H1 (cell line): ENCODE measurements at regions not wholly inside any gene's neighbourhood (a gene's known extent, or its start where the extent isn't known, plus 50 kb on each side); places are given as distances from the start of the nearest gene placed in this dataset.

Experiments used
- ASH2L ChIP-seq: fragments of 200-600, 300-600 bp; sonication (generic); IDR thresholded peaks from one replicate; pipeline ENCODE4 v1.7.1; 2017; ENCODE audit warnings: low read length
- RNF2 ChIP-seq: fragments of 200-900, 300-1000 bp; sonication (generic); IDR thresholded peaks from 2 replicates; pipeline ENCODE4 v1.7.1; 2016; ENCODE audit warnings: borderline replicate concordance, low read depth, mild to moderate bottlenecking, antibody characterized with exemption, low read length; ENCODE audit not compliant: poor library complexity, severe bottlenecking; ENCODE audit errors: missing control alignments

GRCh38 chr10:128709686-128710085, 583.5 kb upstream of the MKI67 start (continued):
- TF ChIP-seq ASH2L (no peak), RNF2 (no peak)
